GM20000 (cell line): ENCODE measurements at regions not wholly inside any gene's neighbourhood (a gene's known extent, or its start where the extent isn't known, plus 50 kb on each side); places are given as distances from the start of the nearest gene placed in this dataset.
"Not testable (repeated sequence)": the region's sequence is repeated elsewhere in the genome, so short reads cannot be mapped to it uniquely, and the experiment has no call there.

Source experiments
- DNase-seq: peaks from one replicate; pipeline ENCODE4 v3.0.0; 2012; ENCODE audit warnings: low spot score
- CTCF ChIP-seq: IDR thresholded peaks from 2 replicates; pipeline ENCODE4 v1.5.1; 2012; ENCODE audit warnings: mild to moderate bottlenecking, control low read depth; ENCODE audit errors: extremely low read depth, missing control alignments

GRCh38 chr6:170200458-170200891, 90.4 kb downstream of the DLL1 start:
- no peak for TF ChIP-seq CTCF
- DNase-seq, result no peak

DNA sequence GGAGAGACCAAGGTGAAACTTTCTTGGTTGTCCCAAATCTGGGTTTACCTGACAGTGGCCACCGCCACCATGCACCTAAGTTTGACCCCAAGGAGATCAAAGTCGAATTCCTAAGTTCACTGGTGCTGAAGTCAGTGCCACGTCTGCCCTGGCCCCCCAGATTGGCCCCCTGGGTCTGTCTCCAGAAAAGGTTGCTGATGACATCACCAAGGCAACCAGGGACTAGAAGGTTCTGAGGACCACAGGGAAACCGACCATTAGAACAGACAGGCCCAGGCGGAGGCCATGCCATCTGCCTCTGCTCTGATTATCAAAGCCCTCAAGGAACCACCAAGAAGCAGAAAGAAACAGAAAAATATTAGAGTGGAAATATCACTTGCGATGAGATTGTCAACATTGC, 91.2 kb downstream of the DLL1 start:
- no peak for DNase-seq
- no peak for TF ChIP-seq CTCF

- DNase-seq, result no peak
Measured at GRCh38 chr6:170198298-170198697, 92.6 kb downstream of the DLL1 start.

DNA sequence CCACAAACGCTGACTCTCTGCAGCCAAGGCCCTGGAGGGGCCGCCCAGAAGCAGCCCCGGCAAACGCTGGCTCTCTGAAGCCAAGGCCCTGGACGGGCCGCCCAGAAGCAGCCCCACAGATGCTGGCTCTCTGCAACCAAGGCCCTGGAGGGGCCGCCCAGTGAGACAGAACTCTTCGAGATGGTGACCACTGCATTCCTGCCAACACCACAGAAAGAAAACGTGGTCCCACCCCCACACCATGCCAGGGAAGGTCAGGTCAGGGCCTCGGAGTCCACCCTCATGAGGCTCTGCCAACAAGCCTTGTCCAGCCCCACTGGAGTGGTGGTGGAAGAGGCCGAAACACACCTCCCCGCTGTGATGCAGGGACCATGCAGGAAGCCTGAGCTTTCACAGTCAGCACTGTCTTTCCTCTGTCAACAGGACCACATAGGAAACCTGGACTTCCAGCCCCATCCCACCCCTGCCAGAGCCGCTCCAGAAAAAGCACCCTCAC, 97.5 kb downstream of the DLL1 start:
- no peak for DNase-seq
- TF ChIP-seq CTCF, result no peak

More at GRCh38 chr6:170198298-170198697, 92.6 kb downstream of the DLL1 start:
- TF ChIP-seq CTCF, result no peak

DNA sequence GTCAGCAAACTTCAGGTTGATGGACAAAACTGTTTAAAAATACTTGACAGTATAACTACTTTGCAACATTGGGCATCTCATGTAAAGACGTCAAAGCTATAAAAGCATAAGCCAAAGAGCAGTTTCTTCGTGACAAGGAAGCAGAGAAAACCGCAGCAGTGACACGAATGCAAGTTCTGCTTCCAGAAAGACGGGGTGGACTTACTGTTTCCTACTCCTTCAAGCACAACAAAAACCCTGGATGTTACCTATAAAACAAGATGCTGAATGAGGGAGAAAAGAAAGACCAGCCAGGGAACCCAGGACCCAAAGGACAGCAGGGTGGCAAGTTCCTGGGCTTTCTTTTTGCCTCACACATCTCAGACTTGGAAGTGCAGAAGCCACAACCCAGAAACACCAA, 98.0 kb downstream of the DLL1 start:
- DNase-seq, result no peak
- TF ChIP-seq CTCF, result no peak

DNA sequence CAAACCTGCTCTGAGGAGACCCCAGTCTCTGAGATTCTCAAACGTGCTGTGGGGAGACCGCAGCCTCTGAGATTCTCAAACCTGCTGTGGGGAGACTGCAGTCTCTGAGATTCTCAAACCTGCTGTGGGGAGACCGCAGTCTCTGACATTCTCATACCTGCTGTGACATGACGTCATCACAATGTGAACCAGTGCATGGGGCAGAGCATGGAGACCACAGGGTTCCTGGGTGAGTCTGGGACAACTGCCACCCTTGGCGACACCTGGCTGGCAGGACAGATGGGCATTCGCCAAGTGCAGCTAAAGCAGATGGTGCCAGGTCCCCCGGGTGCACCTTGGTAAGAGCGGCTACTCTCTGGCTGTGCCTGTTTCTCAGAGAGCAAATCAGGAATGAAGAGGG, 98.8 kb downstream of the DLL1 start:
- DNase-seq, result not testable (repeated sequence)

DNA sequence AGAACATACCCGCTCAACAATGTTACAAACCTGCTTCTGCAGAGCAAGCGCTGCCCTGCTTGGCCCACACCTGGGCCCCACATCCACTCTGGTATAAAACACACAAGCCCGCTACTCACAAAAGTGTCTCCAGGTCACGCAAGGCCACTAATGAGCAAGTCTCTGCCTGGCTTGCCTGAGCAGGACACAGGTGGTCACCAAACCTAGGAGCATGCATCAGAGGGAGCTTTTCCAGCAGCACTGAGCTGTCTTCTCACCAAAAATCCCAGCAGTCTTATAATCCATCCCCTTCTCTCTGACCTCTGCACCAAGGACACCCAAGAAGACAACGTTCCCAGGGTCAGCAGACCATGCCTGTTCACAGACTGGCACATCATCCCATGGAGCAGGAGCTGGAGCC, 100.8 kb downstream of the DLL1 start:
- no peak for DNase-seq
- no peak for TF ChIP-seq CTCF

GRCh38 chr6:170189236-170189635, 101.6 kb downstream of the DLL1 start:
- TF ChIP-seq CTCF, result no peak
- DNase-seq, result no peak
